ENCODE measurements at regions not wholly inside any gene's neighbourhood (a gene's known extent, or its start where the extent isn't known, plus 50 kb on each side); places are given as distances from the start of the nearest gene placed in this dataset.

DNA sequence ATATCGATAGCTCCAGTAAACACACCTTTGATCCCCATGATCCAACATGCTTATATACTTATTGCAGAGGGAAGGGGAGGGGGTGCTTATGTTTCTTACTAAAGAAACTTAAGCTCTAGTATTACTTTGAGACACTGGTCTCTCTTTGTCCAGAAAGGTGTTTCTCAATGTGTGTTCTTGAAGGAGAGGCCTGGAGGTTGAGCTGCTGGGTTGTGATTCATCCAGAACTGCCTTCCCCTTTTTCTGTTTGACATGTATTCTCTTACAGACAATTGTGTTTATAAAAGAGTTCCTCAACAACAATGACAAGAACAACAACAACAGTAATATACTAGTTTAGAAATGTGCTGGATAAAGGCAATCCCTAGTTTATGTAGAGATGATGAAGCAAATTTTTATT lies 516.0 kb upstream of the FAM98A start:
- Histone ChIP-seq H3K4me1 (ENCODE audit: insufficient read depth, low read length) (no peaks in the 10 kb centered on the region), H3K36me3 (ENCODE audit: insufficient read depth, low read length) (no peaks in the 10 kb centered on the region), H3K9ac (ENCODE audit: low read length) (no peak overlapping the region), H3K4me3 (ENCODE audit: low read depth in 1 of 2, low read length in 2 of 2) (no peak overlapping the region), H3K9me3 (ENCODE audit: low read length) (no peaks in the 10 kb centered on the region), H3K27ac (ENCODE audit: low read depth, low read length) (no peak overlapping the region), H3K27me3 (ENCODE audit: control insufficient read depth in 1 of 2, insufficient read depth in 2 of 2, low read length in 2 of 2) (no peaks in the 10 kb centered on the region)

DNA sequence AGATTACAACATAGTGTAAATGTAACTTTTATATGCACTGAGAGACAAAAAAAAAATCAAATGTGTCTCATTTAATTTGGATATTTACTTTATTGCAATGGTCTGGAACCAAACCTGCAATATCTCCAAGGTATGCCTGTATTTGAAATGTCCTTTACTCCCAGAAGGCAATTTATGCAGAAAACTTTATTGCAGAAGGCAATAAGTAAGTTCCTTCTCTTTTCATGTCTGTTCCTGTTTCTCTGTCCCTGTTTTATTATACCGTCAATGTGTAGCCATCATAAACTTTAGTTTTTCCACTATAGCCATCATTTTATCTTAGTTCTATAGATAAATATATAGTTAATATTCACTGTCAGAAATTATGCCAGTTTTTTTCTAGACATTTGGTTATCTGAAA lies 513.1 kb upstream of the FAM98A start:
- no peak overlapping the region for H3K9ac ChIP-seq (ENCODE audit: low read length)
- H3K4me1 ChIP-seq (ENCODE audit: insufficient read depth, low read length) = no peaks in the 10 kb centered on the region
- no peak overlapping the region for H3K4me3 ChIP-seq (ENCODE audit: low read depth in 1 of 2, low read length in 2 of 2)
- H3K27me3 ChIP-seq (ENCODE audit: control insufficient read depth in 1 of 2, insufficient read depth in 2 of 2, low read length in 2 of 2) = no peaks in the 10 kb centered on the region
- H3K9me3 ChIP-seq (ENCODE audit: low read length) = no peaks in the 10 kb centered on the region
- H3K27ac ChIP-seq (ENCODE audit: low read depth, low read length) = no peak overlapping the region
- no peaks in the 10 kb centered on the region for H3K36me3 ChIP-seq (ENCODE audit: insufficient read depth, low read length)

DNA sequence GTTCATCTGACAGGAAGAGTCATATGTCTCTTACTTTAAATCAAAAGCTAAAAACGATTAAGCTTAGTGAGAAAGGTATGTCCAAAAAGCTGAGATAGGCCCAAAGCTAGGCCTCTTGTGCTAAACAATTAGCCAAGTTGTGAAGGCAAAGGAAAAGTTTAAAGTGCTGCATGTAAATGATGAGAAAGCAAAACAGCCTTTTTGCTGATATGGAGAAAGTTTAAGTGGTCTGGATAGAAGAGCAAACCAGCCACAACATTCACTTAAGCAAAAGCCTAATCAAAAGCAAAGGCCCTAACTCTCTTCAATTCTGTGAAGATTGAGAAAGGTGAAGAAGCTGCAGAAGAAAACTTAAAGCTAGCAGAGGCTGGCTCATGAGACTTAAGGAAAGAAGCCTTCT lies 511.3 kb upstream of the FAM98A start:
- Histone ChIP-seq H3K9ac (ENCODE audit: low read length) (no peak overlapping the region), H3K9me3 (ENCODE audit: low read length) (no peaks in the 10 kb centered on the region), H3K36me3 (ENCODE audit: insufficient read depth, low read length) (no peaks in the 10 kb centered on the region), H3K27me3 (ENCODE audit: control insufficient read depth in 1 of 2, insufficient read depth in 2 of 2, low read length in 2 of 2) (no peaks in the 10 kb centered on the region), H3K4me1 (ENCODE audit: insufficient read depth, low read length) (no peaks in the 10 kb centered on the region), H3K4me3 (ENCODE audit: low read depth in 1 of 2, low read length in 2 of 2) (no peak overlapping the region), H3K27ac (ENCODE audit: low read depth, low read length) (no peak overlapping the region)

DNA sequence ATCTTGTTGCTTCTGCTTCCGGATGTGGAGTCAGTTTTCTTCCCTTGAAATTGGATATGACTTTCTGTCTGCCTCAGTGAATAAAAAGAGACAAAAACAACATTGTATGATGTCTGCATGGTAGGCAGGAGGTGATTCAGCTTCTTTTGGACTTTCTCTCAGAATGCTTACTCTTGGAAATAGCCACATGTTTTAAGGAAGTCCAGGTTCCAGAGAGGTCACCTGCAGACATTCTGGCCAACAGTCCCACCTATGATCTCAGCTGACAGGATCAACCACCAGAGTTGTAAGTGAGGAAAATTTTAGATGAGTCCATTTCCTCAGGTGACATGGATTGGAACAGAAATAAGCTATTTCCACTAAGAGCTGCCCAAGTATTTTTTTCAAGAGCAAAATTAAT lies 508.7 kb upstream of the FAM98A start:
- no peaks in the 10 kb centered on the region for H3K4me1 ChIP-seq (ENCODE audit: insufficient read depth, low read length)
- no peak overlapping the region for H3K4me3 ChIP-seq (ENCODE audit: low read depth in 1 of 2, low read length in 2 of 2)
- H3K36me3 ChIP-seq (ENCODE audit: insufficient read depth, low read length) = no peaks in the 10 kb centered on the region
- no peaks in the 10 kb centered on the region for H3K27me3 ChIP-seq (ENCODE audit: control insufficient read depth in 1 of 2, insufficient read depth in 2 of 2, low read length in 2 of 2)
- no peaks in the 10 kb centered on the region for H3K9me3 ChIP-seq (ENCODE audit: low read length)
- H3K27ac ChIP-seq (ENCODE audit: low read depth, low read length) = no peak overlapping the region
- no peak overlapping the region for H3K9ac ChIP-seq (ENCODE audit: low read length)

DNA sequence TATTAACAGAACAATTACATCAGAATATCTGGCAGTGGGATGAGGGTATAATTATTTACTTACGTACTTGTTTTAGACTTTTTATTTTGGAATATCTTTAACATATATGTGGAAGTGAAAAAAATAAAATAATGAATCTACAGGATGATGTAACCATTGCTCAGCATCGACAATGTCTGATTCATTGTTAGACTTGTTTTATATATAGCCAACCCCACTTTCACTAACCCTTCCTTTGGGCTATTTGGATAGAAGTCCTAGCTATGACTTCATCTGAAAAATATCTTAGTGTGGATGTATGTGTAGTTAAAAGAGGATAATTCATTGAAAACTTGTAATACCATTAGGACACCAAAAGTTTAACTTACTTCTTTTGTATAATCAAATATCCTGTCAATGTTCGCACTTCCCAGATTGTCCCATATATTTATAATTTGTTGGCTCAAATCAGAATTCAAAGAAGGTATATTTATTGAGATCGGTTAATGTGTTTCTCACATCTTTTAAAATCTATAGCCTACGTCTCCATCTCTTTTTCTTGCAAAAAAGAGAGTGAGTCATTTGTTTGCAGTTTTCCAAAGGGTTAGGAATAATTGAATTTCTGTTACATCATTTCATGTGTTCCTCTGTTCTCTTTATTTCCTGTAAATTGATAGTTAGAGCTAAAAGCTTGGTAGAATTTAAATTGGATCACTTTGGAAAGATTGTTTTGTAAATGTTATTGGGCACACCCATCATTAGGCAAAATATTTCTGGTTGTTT lies 506.1 kb upstream of the FAM98A start:
- Histone ChIP-seq H3K4me3 (ENCODE audit: low read depth in 1 of 2, low read length in 2 of 2) (no peak overlapping the region), H3K9ac (ENCODE audit: low read length) (no peak overlapping the region), H3K27me3 (ENCODE audit: control insufficient read depth in 1 of 2, insufficient read depth in 2 of 2, low read length in 2 of 2) (no peaks in the 10 kb centered on the region), H3K4me1 (ENCODE audit: insufficient read depth, low read length) (no peaks in the 10 kb centered on the region), H3K9me3 (ENCODE audit: low read length) (no peaks in the 10 kb centered on the region), H3K27ac (ENCODE audit: low read depth, low read length) (no peak overlapping the region), H3K36me3 (ENCODE audit: insufficient read depth, low read length) (no peaks in the 10 kb centered on the region)

DNA sequence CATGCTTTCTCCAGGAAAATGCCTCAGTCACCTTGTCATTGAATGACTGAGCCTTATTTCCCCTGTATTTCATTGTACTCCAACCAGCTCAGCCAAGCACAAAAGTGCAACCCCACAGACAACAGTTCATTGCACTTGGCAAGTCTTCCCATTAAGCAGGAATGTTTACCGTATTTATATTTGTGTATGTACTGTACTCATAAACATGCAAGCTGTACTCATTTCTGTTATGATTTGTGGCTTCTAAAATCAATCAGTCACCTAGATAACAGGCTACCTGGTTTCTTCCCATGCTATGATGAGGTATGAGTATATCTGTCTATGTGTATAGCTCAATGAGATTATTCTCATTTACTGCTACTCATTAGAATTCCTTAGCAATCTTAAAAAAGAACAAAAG lies 505.5 kb upstream of the FAM98A start:
- H3K4me3 ChIP-seq (ENCODE audit: low read depth in 1 of 2, low read length in 2 of 2) = no peak overlapping the region
- no peak overlapping the region for H3K9ac ChIP-seq (ENCODE audit: low read length)
- H3K4me1 ChIP-seq (ENCODE audit: insufficient read depth, low read length) = no peaks in the 10 kb centered on the region
- no peaks in the 10 kb centered on the region for H3K27me3 ChIP-seq (ENCODE audit: control insufficient read depth in 1 of 2, insufficient read depth in 2 of 2, low read length in 2 of 2)
- no peaks in the 10 kb centered on the region for H3K9me3 ChIP-seq (ENCODE audit: low read length)
- no peaks in the 10 kb centered on the region for H3K36me3 ChIP-seq (ENCODE audit: insufficient read depth, low read length)
- H3K27ac ChIP-seq (ENCODE audit: low read depth, low read length) = no peak overlapping the region

DNA sequence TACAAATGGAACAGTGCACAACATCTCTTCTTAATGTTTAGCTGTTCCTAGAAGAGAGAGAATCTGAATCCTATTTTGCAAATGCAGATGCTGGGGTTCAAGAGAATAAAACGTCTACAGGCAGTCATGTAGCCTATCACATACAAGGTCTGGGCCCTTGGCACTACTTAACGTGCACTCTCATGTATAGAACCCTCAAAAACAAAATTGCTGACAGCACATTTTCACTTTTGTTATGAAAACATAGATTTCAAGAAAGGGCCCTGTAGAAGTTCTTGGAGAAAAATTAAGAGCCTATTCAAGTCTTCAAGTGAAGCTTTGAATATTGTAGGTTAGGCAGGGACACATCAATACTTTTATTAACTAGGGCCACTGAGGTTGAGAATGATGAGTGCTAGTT lies 504.3 kb upstream of the FAM98A start:
- no peaks in the 10 kb centered on the region for H3K27me3 ChIP-seq (ENCODE audit: control insufficient read depth in 1 of 2, insufficient read depth in 2 of 2, low read length in 2 of 2)
- no peaks in the 10 kb centered on the region for H3K4me1 ChIP-seq (ENCODE audit: insufficient read depth, low read length)
- H3K36me3 ChIP-seq (ENCODE audit: insufficient read depth, low read length) = no peaks in the 10 kb centered on the region
- H3K27ac ChIP-seq (ENCODE audit: low read depth, low read length) = no peak overlapping the region
- H3K9ac ChIP-seq (ENCODE audit: low read length) = no peak overlapping the region
- no peaks in the 10 kb centered on the region for H3K9me3 ChIP-seq (ENCODE audit: low read length)
- H3K4me3 ChIP-seq (ENCODE audit: low read depth in 1 of 2, low read length in 2 of 2) = no peak overlapping the region

DNA sequence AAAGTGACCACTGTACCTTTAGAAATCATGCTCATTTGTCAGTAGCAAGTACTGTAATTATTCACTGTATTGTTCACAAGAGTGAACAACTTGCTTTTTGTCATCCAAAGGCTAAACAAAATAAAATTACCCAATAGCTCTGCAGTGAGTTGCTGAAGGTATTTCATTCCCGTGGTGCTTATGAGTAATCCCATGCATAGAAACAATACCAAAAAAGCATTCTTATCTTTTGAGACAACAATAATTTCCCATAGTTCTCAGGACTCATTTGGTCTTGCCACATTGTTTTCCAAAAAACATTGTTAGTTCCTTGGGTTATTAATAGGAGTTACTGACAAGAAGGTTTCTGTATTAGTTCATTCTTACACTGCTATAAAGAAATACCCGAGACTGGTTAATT lies 503.2 kb upstream of the FAM98A start:
- Histone ChIP-seq H3K9ac (ENCODE audit: low read length) (no peak overlapping the region), H3K9me3 (ENCODE audit: low read length) (no peaks in the 10 kb centered on the region), H3K27ac (ENCODE audit: low read depth, low read length) (no peak overlapping the region)

DNA sequence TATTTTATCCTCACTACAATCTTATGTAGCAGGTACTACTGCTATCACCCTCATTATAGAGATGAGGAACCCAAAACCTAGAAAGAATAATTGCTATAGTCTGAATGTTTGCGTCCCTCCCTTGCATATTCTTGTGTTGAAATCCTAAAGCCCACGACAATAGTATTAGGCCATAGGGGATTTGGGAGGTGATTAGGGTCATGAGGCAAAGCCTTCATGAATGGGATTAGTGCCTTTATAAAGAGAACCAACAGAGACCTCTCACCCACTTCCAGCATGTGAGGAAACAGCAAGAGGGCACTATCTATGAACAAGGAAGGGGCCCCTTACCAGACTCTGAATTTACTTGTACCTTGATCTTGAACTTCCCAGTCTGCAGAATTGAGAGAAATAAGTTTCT lies 500.3 kb upstream of the FAM98A start:
- no peaks in the 10 kb centered on the region for H3K4me1 ChIP-seq (ENCODE audit: insufficient read depth, low read length)
- no peak overlapping the region for H3K4me3 ChIP-seq (ENCODE audit: low read depth in 1 of 2, low read length in 2 of 2)
- H3K9ac ChIP-seq (ENCODE audit: low read length) = no peak overlapping the region
- no peaks in the 10 kb centered on the region for H3K27me3 ChIP-seq (ENCODE audit: control insufficient read depth in 1 of 2, insufficient read depth in 2 of 2, low read length in 2 of 2)
- no peak overlapping the region for H3K27ac ChIP-seq (ENCODE audit: low read depth, low read length)
- H3K9me3 ChIP-seq (ENCODE audit: low read length) = no peaks in the 10 kb centered on the region
- H3K36me3 ChIP-seq (ENCODE audit: insufficient read depth, low read length) = no peaks in the 10 kb centered on the region

More for the DNA sequence above, 503.2 kb upstream of the FAM98A start:
- no peaks in the 10 kb centered on the region for H3K4me1 ChIP-seq (ENCODE audit: insufficient read depth, low read length)
- H3K27me3 ChIP-seq (ENCODE audit: control insufficient read depth in 1 of 2, insufficient read depth in 2 of 2, low read length in 2 of 2) = no peaks in the 10 kb centered on the region
- H3K4me3 ChIP-seq (ENCODE audit: low read depth in 1 of 2, low read length in 2 of 2) = no peak overlapping the region
- H3K36me3 ChIP-seq (ENCODE audit: insufficient read depth, low read length) = no peaks in the 10 kb centered on the region

DNA sequence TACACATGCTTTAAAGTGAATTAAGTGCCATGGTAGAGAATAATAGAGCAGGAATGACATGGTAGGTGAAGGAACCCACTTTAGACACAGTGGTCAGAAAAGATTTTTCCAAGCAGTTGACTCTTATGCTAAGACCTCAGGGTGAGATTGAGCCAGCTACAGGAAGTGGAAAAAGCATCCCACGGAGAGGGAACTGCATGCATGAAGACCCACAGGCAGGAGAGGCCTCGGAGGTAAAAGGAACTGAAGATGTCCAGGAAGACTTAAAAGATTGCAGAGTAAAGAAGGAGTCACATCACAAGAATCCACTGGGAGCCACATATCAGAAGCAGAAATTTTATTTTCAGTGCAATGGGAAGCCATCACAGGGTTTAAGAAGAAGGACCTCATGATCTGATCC lies 499.2 kb upstream of the FAM98A start:
- Histone ChIP-seq H3K9ac (ENCODE audit: low read length) (no peak overlapping the region), H3K27ac (ENCODE audit: low read depth, low read length) (no peak overlapping the region), H3K36me3 (ENCODE audit: insufficient read depth, low read length) (no peaks in the 10 kb centered on the region), H3K27me3 (ENCODE audit: control insufficient read depth in 1 of 2, insufficient read depth in 2 of 2, low read length in 2 of 2) (no peaks in the 10 kb centered on the region), H3K4me3 (ENCODE audit: low read depth in 1 of 2, low read length in 2 of 2) (no peak overlapping the region), H3K4me1 (ENCODE audit: insufficient read depth, low read length) (no peaks in the 10 kb centered on the region), H3K9me3 (ENCODE audit: low read length) (no peaks in the 10 kb centered on the region)

DNA sequence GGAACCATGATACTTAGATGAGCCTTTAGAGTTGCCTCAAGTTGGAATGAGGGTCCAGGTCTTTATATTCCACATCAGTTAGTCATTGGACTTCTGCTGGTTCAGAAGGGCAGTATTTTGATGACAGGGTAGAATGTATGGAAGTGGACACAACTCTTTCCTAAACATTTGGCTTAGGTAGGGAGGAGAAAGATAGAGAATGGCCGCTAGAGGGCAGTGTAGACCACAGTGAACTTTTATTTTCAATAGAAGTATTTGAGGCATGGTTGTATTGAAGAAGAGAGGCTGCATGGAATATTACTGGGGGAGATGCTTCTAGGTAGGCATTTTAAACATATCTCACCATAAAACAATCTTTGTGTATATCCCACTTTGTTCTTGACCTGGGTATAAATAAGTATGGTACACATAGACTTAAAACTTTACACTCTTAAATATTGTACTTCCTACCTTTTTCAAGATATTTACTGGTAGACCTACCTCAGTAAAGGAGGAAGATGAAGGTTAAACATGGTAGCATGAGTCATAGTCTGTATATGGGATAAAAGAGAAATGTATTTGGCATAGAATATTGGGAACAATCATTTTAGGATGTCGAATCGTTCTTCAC lies 497.6 kb upstream of the FAM98A start:
- no peaks in the 10 kb centered on the region for H3K27me3 ChIP-seq (ENCODE audit: control insufficient read depth in 1 of 2, insufficient read depth in 2 of 2, low read length in 2 of 2)
- H3K36me3 ChIP-seq (ENCODE audit: insufficient read depth, low read length) = no peaks in the 10 kb centered on the region
- no peak overlapping the region for H3K9ac ChIP-seq (ENCODE audit: low read length)
- H3K4me1 ChIP-seq (ENCODE audit: insufficient read depth, low read length) = no peaks in the 10 kb centered on the region
- H3K27ac ChIP-seq (ENCODE audit: low read depth, low read length) = no peak overlapping the region
- H3K9me3 ChIP-seq (ENCODE audit: low read length) = no peaks in the 10 kb centered on the region
- no peak overlapping the region for H3K4me3 ChIP-seq (ENCODE audit: low read depth in 1 of 2, low read length in 2 of 2)

DNA sequence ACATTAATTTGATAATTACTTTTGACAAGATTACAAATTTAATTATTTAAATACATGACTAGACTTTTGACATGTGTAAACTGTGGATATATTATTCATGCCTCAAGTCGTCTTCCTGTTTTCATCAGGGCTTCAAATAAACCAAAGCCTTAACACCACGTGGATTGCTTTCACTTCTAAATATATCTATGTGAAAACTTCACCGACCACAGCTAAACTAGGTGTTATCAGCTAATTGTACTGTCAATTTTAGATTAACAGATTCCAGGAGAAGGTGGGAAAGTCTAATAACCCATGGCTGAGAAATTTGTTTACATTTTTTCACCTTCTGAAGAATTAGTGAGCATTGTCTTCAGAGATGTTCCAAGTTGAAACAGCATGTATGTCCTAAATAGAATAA lies 494.7 kb upstream of the FAM98A start:
- H3K27ac ChIP-seq (ENCODE audit: low read depth, low read length) = no peak overlapping the region
- H3K9ac ChIP-seq (ENCODE audit: low read length) = no peak overlapping the region
- H3K9me3 ChIP-seq (ENCODE audit: low read length) = no peaks in the 10 kb centered on the region
- H3K27me3 ChIP-seq (ENCODE audit: control insufficient read depth in 1 of 2, insufficient read depth in 2 of 2, low read length in 2 of 2) = no peaks in the 10 kb centered on the region
- no peaks in the 10 kb centered on the region for H3K4me1 ChIP-seq (ENCODE audit: insufficient read depth, low read length)
- H3K36me3 ChIP-seq (ENCODE audit: insufficient read depth, low read length) = no peaks in the 10 kb centered on the region
- H3K4me3 ChIP-seq (ENCODE audit: low read depth in 1 of 2, low read length in 2 of 2) = no peak overlapping the region

Data from muscle layer of colon (tissue), 2 donors.